CD14-positive monocyte (primary cell): ENCODE measurements at regions not wholly inside any gene's neighbourhood (a gene's known extent, or its start where the extent isn't known, plus 50 kb on each side); places are given as distances from the start of the nearest gene placed in this dataset.

ENCODE experiments used
- DNase-seq, 3 donors: peaks; one replicate each; pipeline ENCODE4 v3.0.0-alpha.2; 2011 to 2022
- H2AFZ ChIP-seq: 2 replicates; pipeline ENCODE4 v1.6.0; 2012; ENCODE audit warnings: mild to moderate bottlenecking, low read depth, low read length, inconsistent platforms; ENCODE audit not compliant: insufficient read depth, poor library complexity, severe bottlenecking
- H3K27ac ChIP-seq, 2 donors: 1 replicate in 1 of 2; 2 replicates in 1 of 2; pipeline ENCODE4 v1.5.1; 2012 to 2013; ENCODE audit warnings: low read length in 2 of 2, control low read depth in 1 of 2, inconsistent platforms in 1 of 2, low read depth in 1 of 2, mild to moderate bottlenecking in 1 of 2
- H3K27me3 ChIP-seq, 2 donors: one replicate each; pipeline versions ENCODE4 v1.6.0 to v1.6.1; 2011 to 2013; ENCODE audit warnings: low read length in 2 of 2; ENCODE audit not compliant: control insufficient read depth in 2 of 2, insufficient read depth in 2 of 2
- H3K36me3 ChIP-seq, 2 donors: replicated peaks in 1 of 2; 1 replicate in 1 of 2; 2 replicates in 1 of 2; pipeline versions ENCODE4 v1.5.1 to v1.6.1; 2012 to 2013; ENCODE audit warnings: low read length in 2 of 2, control low read depth in 1 of 2, inconsistent platforms in 1 of 2, mild to moderate bottlenecking in 1 of 2; ENCODE audit not compliant: insufficient read depth in 2 of 2, control insufficient read depth in 1 of 2
- H3K4me1 ChIP-seq, 2 donors: 1 replicate in 1 of 2; 2 replicates in 1 of 2; pipeline versions ENCODE4 v1.5.1 to v1.6.1; 2012 to 2013; ENCODE audit warnings: low read length in 2 of 2, control low read depth in 1 of 2, inconsistent platforms in 1 of 2, mild to moderate bottlenecking in 1 of 2, moderate library complexity in 1 of 2; ENCODE audit not compliant: insufficient read depth in 2 of 2, control insufficient read depth in 1 of 2
- H3K4me2 ChIP-seq: replicated peaks from 2 replicates; pipeline ENCODE3; 2012; ENCODE audit warnings: low read length, moderate library complexity, mild to moderate bottlenecking; ENCODE audit not compliant: poor library complexity, severe bottlenecking; ENCODE audit errors: extremely low read depth
- H3K4me3 ChIP-seq, 3 experiments: fragments of 200-600 bp in 1 of 3; sonication (generic) in 1 of 3; replicated peaks in 1 of 3; 1 replicate in 2 of 3; 2 replicates in 1 of 3; pipeline ENCODE4 v1.5.1; 2011 to 2013; ENCODE audit warnings: low read length in 3 of 3, mild to moderate bottlenecking in 3 of 3, control low read depth in 2 of 3, low read depth in 2 of 3, inconsistent platforms in 1 of 3, moderate library complexity in 1 of 3
- H3K79me2 ChIP-seq: 2 replicates; pipeline ENCODE4 v1.6.0; 2012; ENCODE audit warnings: mild to moderate bottlenecking, control low read depth, inconsistent platforms, low read length, moderate library complexity; ENCODE audit not compliant: insufficient read depth
- H3K9ac ChIP-seq: 2 replicates; pipeline ENCODE4 v1.6.0; 2017; ENCODE audit warnings: low read length, mild to moderate bottlenecking; ENCODE audit not compliant: insufficient read depth, poor library complexity, severe bottlenecking
- H3K9me3 ChIP-seq, 2 donors: replicated peaks in 1 of 2; 1 replicate in 1 of 2; 2 replicates in 1 of 2; pipeline versions ENCODE4 v1.5.1 to v1.6.1; 2012 to 2013; ENCODE audit warnings: low read length in 2 of 2, control low read depth in 1 of 2; ENCODE audit not compliant: control insufficient read depth in 1 of 2, insufficient read depth in 1 of 2
- H4K20me1 ChIP-seq: 2 replicates; pipeline ENCODE4 v1.6.0; 2012; ENCODE audit warnings: mild to moderate bottlenecking, low read length, control low read depth, moderate library complexity; ENCODE audit not compliant: insufficient read depth
- H3K27ac Mint-ChIP-seq, 7 donors: one replicate each; pipeline ENCODE4 v1.8.0; 2020; ENCODE audit warnings: mild to moderate bottlenecking in 7 of 7, mixed read lengths in 7 of 7, moderate library complexity in 6 of 7, inconsistent platforms in 2 of 7
- H3K27me3 Mint-ChIP-seq, 3 donors: one replicate each; pipeline ENCODE4 v1.8.0; 2021 to 2022; ENCODE audit warnings: low read depth in 3 of 3, mild to moderate bottlenecking in 3 of 3, mixed read lengths in 3 of 3, moderate library complexity in 3 of 3, inconsistent platforms in 1 of 3
- H3K36me3 Mint-ChIP-seq, 2 donors: one replicate each; pipeline ENCODE4 v1.8.0; 2020; ENCODE audit warnings: mixed read lengths in 2 of 2, inconsistent platforms in 1 of 2, mild to moderate bottlenecking in 1 of 2
- H3K4me1 Mint-ChIP-seq: one replicate; pipeline ENCODE4 v1.8.0; 2020; ENCODE audit warnings: mild to moderate bottlenecking, mixed read lengths
- H3K4me3 Mint-ChIP-seq, 2 donors: one replicate each; pipeline ENCODE4 v1.8.0; 2020; ENCODE audit warnings: mild to moderate bottlenecking in 2 of 2, mixed read lengths in 2 of 2, moderate library complexity in 1 of 2
- H3K9me3 Mint-ChIP-seq, 7 donors: one replicate each; pipeline ENCODE4 v1.8.0; 2020 to 2022; ENCODE audit warnings: mixed read lengths in 7 of 7, mild to moderate bottlenecking in 6 of 7, moderate library complexity in 6 of 7, inconsistent platforms in 2 of 7
- WGBS: methylation state at CpG from one replicate; pipeline ENCODE4 v1.1.5; 2013; ENCODE audit warnings: missing lambda C conversion rate; ENCODE audit not compliant: insufficient coverage; 5-methylcytosine and 5-hydroxymethylcytosine counted together
- intact Hi-C, 2 donors: fragments of 100-400 bp; cut with micrococcal nuclease; formaldehyde crosslinking; loops; one replicate each; pipeline versions ENCODE4 v1.15.0 to v1.15.1; 2023
- TF ChIP-seq, protein P1 (sequence below): fragments of 200-600 bp; IDR thresholded peaks from one replicate; pipeline ENCODE4 v1.8.0; 2022; ENCODE audit warnings: antibody characterized with exemption, mild to moderate bottlenecking

DNA sequence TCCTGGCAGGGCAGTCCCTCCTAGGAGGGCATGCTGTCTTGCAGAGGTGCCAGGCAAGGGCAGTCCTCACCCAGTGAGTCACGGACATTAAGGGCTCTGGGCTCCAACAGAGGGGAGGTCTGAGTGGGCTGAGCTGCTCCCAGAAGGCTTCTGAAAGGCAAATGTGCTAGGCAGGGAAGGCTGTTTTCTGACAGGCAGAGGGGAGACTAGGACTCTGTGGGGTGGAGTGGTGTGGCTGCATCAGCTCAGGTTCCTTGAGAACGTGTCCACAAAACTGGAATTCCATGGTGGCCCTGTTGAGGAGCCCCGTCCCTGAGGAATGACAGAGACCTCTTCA is 283.5 kb downstream of the MYCN start:
- Histone ChIP-seq H3K79me2 (no peaks in the 10 kb centered on the region), H3K4me3 (no peak overlapping the region), H3K9me3 (no peaks in the 10 kb centered on the region), H3K27ac (no peak overlapping the region), H2AFZ (no peak overlapping the region), H3K4me1 (no peaks in the 10 kb centered on the region), H3K9ac (no peak overlapping the region), H3K36me3 (no peaks in the 10 kb centered on the region), H3K4me2 (no peak overlapping the region), H4K20me1 (no peaks in the 10 kb centered on the region), H3K27me3 (no peaks in the 10 kb centered on the region)
- H3K36me3 Mint-ChIP-seq: no peaks in the 10 kb centered on the region
- intact Hi-C loops: no loop called here
- H3K4me1 Mint-ChIP-seq: no peaks in the 10 kb centered on the region
- DNase-seq: no peak
- TF ChIP-seq, protein P1, sequence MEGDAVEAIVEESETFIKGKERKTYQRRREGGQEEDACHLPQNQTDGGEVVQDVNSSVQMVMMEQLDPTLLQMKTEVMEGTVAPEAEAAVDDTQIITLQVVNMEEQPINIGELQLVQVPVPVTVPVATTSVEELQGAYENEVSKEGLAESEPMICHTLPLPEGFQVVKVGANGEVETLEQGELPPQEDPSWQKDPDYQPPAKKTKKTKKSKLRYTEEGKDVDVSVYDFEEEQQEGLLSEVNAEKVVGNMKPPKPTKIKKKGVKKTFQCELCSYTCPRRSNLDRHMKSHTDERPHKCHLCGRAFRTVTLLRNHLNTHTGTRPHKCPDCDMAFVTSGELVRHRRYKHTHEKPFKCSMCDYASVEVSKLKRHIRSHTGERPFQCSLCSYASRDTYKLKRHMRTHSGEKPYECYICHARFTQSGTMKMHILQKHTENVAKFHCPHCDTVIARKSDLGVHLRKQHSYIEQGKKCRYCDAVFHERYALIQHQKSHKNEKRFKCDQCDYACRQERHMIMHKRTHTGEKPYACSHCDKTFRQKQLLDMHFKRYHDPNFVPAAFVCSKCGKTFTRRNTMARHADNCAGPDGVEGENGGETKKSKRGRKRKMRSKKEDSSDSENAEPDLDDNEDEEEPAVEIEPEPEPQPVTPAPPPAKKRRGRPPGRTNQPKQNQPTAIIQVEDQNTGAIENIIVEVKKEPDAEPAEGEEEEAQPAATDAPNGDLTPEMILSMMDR: no peak
- H3K27ac Mint-ChIP-seq: no peak overlapping the region
- H3K27me3 Mint-ChIP-seq: no peaks in the 10 kb centered on the region
- no peak overlapping the region for H3K4me3 Mint-ChIP-seq
- H3K9me3 Mint-ChIP-seq: no peaks in the 10 kb centered on the region
- WGBS: 93% methylated on average over 3 of the region's 3 CpGs

DNA sequence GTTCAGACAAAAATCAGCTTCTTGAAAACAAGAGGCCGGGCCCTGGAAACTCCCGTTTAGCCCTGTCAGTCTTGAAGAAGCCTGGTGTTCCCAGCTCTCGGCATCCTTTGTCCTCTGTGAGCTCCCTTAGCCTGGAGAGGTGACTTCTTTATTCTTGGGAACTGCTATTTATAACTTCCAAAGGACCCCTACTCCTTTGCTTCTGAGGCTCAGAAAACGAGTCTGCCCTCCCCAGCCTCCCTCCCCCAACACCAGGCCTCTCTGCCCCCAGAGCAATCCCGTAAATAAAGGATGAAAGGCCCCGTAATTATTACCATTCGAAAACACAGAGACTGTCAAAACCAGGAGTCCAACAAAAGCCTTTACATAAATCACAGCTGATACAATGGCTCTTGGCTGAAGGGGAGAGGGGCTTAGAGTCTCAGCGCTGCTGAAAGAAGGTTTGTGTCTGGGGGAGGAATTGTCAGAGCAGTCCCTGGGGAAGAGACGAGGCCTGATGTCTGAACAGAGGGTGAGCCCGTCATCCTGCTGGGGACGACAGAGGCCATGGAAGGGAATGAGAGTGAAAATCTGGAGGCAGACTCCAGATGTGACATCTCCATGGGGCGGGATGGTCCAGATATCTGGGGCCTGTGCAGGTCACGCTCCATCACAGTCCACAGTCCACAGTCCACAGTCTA is 283.0 kb downstream of the MYCN start:
- H3K9me3 Mint-ChIP-seq: no peaks in the 10 kb centered on the region
- no peaks in the 10 kb centered on the region for H3K36me3 Mint-ChIP-seq
- no peak overlapping the region for H3K4me3 Mint-ChIP-seq
- no peak overlapping the region for H3K27ac Mint-ChIP-seq
- Histone ChIP-seq H3K27me3 (no peaks in the 10 kb centered on the region), H3K9ac (no peak overlapping the region), H3K27ac (no peak overlapping the region), H3K4me1 (no peaks in the 10 kb centered on the region), H3K36me3 (no peaks in the 10 kb centered on the region), H4K20me1 (no peaks in the 10 kb centered on the region), H2AFZ (no peak overlapping the region), H3K4me2 (no peak overlapping the region), H3K4me3 (no peak overlapping the region), H3K9me3 (no peaks in the 10 kb centered on the region), H3K79me2 (no peaks in the 10 kb centered on the region)
- DNase-seq: no peak
- TF ChIP-seq, protein P1: no peak
- intact Hi-C loops: no loop called here
- 94% methylated on average over 9 of the region's 13 CpGs for WGBS
- H3K27me3 Mint-ChIP-seq: no peaks in the 10 kb centered on the region
- H3K4me1 Mint-ChIP-seq: no peaks in the 10 kb centered on the region
